HUES64 (cell line): ENCODE measurements at regions not wholly inside any gene's neighbourhood (a gene's known extent, or its start where the extent isn't known, plus 50 kb on each side); places are given as distances from the start of the nearest gene placed in this dataset.

Source experiments
- H3K27ac ChIP-seq: 2 replicates; pipeline ENCODE4 v1.7.0; 2013; ENCODE audit warnings: low read depth, low read length, inconsistent platforms
- H3K27me3 ChIP-seq: 2 replicates; pipeline ENCODE4 v1.6.1; 2013; ENCODE audit warnings: mild to moderate bottlenecking, low read length; ENCODE audit not compliant: insufficient read depth
- H3K36me3 ChIP-seq: 2 replicates; pipeline ENCODE4 v1.6.1; 2013; ENCODE audit warnings: mild to moderate bottlenecking, low read length; ENCODE audit not compliant: insufficient read depth
- H3K4me1 ChIP-seq: 2 replicates; pipeline ENCODE4 v1.6.1; 2013; ENCODE audit warnings: mild to moderate bottlenecking, low read length, moderate library complexity; ENCODE audit not compliant: insufficient read depth
- H3K4me3 ChIP-seq: 2 replicates; pipeline ENCODE4 v1.5.1; 2013; ENCODE audit warnings: mild to moderate bottlenecking, low read length, moderate library complexity
- H3K9ac ChIP-seq: 2 replicates; pipeline ENCODE4 v1.6.1; 2013; ENCODE audit warnings: mild to moderate bottlenecking, low read depth, low read length
- H3K9me3 ChIP-seq: 2 replicates; pipeline ENCODE4 v1.6.1; 2013; ENCODE audit warnings: low read depth, low read length; ENCODE audit not compliant: insufficient read depth
- WGBS: fragments of 150-250, 120-280 bp; methylation state at CpG from one replicate; pipeline ENCODE4 v1.1.7; 2013; ENCODE audit warnings: missing lambda C conversion rate; 5-methylcytosine and 5-hydroxymethylcytosine counted together

DNA sequence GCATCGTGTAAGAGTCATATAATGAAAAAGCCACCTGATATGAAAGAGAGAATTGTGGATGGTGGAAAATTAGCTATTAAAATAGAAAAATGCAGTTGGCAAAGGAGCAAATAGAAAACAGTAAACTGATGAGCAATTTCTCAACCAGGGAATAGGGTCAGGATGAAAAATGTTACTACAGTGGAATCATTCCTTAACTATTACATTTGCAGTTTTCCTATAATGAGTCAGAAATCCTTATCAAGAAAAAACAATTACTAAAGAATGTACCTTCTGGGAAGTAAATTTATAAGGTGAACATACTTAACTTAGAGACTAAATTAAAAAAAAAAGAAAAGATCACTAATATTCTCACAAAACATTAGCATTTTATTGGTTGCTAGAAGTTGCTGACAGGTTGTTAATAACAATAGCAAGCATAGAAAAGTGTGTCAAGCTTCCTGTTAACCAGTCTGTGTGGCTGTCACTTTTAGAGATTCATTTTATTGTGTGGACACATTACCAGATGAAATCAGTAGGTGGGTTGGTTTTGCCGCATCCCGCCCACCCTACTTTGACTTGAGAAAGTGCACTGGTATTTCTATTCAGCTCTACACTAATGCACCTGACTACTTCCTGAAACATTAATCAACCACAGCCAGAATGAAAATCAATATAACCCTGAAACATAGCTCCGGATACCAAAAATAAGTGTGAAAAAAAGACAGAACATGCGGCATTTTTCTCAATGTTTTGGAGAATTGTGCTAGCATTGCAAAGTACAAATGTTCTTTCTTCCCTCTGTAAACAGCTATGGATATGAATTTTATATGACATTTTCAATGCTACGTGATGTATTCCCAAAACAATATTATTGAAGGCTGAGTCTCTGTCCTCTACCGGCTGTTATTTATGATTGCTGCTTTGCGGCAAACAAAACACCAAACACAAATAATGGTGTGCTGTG is 576.7 kb downstream of the SLC16A7 start:
- Histone ChIP-seq H3K9ac (no peak overlapping the region), H3K27me3 (no peaks in the 10 kb centered on the region), H3K4me1 (no peaks in the 10 kb centered on the region), H3K27ac (no peak overlapping the region), H3K4me3 (no peak overlapping the region), H3K9me3 (no peaks in the 10 kb centered on the region), H3K36me3 (no peaks in the 10 kb centered on the region)
- 96% methylated on average over 4 of the region's 8 CpGs for WGBS

DNA sequence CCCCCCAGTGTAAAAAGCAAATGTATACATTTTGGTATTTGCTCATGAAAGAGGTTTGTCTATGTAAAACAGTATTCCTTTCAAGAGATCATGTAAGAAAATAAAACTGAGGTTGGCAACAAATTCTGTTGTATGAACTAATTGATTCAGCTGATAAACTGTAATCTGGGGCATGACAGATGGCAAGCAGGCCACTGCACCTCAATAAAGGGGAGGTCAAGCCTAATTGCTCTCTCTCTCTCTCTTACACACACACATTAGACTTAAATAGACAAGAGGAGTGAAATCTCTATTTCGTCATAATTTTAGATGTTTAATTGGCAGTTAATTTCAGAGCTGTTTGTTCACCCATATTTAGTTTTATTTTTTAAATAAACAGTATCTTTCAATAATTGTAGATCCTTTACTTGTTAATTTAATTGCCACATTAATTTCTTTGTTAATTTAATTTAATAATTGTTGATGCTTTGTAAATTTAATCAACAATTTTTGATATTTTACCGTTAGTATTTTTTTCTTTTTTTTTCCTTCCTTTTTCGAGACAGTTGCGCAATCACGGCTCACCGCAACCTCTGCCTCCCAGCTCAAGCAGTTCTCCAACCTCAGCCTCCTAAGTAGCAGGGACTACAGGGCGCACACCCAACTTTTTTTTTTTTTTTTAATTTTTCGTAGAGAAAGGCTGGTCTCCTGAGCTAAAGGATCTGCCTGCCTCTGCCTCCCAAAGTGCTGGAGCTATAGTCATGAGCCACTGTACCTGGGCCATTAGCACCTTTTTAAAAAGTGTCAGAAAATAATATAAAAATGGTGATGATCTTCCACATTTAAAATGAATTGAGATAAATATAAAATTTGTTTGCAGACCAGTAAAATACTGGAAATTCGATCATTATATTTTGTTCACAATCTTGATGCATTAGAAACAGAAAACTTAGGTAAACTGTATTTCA is 577.7 kb downstream of the SLC16A7 start:
- 92% methylated on average over 7 of the region's 9 CpGs for WGBS
- Histone ChIP-seq H3K27ac (no peak overlapping the region), H3K4me3 (no peak overlapping the region), H3K4me1 (no peaks in the 10 kb centered on the region), H3K9me3 (no peaks in the 10 kb centered on the region), H3K36me3 (no peaks in the 10 kb centered on the region), H3K9ac (no peak overlapping the region), H3K27me3 (no peaks in the 10 kb centered on the region)

DNA sequence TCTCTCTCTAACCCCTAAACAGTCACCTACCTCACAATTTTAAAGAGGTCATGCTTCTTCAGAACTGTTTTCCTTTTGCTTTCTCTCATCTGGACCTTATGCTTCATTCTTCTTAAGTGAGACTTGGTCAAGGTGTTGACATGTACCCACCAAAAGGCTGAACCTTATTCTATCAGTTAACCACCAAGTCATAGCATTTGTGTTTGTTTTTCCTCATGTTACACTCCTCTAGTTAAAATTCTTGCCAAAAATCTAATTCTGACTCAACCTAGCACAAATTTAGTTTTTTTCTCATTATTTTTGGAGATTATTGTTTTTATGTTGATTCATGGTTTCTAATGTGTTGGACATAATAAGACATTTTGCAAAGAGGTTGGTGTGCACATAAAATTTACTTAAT is 578.6 kb downstream of the SLC16A7 start:
- no peak overlapping the region for H3K9ac ChIP-seq
- no peaks in the 10 kb centered on the region for H3K4me1 ChIP-seq
- H3K27ac ChIP-seq = no peak overlapping the region
- no peak overlapping the region for H3K4me3 ChIP-seq
- no peaks in the 10 kb centered on the region for H3K36me3 ChIP-seq
- H3K9me3 ChIP-seq = no peaks in the 10 kb centered on the region
- H3K27me3 ChIP-seq = no peaks in the 10 kb centered on the region

DNA sequence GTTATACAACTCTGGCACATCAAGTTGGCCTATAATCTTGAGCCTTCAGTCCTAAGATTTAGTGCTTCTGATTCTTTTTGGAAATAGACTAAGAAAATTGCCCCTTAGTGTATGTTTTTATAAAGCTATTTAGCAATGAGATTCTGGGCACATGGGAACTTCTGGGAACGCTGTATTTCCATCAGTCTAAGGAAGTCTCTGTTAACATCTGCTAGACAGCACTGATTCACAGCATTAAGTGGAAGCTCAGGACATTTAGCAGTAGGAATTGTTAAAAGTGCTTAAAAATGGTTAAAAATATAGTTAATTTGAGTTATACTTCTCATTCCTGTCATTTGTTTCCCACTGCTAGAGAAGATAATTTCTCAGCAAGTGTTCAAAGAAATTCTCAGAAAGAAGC is 579.1 kb downstream of the SLC16A7 start:
- Histone ChIP-seq H3K4me3 (no peak overlapping the region), H3K9me3 (no peaks in the 10 kb centered on the region), H3K9ac (no peak overlapping the region), H3K36me3 (no peaks in the 10 kb centered on the region), H3K27me3 (no peaks in the 10 kb centered on the region), H3K27ac (no peak overlapping the region), H3K4me1 (no peaks in the 10 kb centered on the region)
- WGBS = 0% methylated on average over 1 of the region's 1 CpG

DNA sequence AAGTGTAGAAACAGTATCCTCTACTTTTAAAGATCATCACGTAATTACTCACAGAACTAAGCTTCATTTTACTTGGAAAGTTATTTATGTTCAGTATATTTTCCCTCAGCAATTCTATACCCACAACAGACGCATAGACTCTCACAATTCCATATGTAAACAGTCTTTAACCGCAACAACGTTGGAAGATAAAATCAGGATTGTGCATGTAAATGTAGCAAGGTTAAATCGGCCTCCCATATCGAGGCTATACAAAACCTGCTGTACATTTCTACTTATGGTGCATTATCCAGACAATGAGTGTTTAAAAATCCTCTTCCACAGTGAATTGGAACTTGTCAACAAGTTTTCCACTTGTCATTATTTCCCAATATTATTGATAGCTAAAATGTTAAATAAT is 581.1 kb downstream of the SLC16A7 start:
- H3K27me3 ChIP-seq = no peaks in the 10 kb centered on the region
- WGBS = 91% methylated on average over 5 of the region's 6 CpGs

DNA sequence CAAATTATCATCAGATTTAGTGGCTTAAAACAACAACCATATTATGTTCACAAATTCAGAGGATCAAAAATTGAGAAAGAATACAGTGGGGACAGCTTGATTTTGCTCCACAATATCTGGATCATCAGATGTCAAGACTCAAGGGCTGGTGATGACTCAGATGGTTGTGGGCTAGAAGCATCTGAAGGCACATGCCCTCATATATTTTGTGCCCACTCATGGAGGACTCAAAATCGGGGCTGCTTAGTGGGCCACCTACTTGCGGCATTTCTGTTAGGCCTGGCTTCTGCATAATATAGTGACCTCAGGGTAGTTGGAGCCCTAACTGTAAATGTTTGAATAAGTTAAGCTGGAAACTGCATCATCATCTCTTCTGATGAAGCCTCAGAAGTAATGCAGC is 584.5 kb downstream of the SLC16A7 start:
- H3K27ac ChIP-seq = no peak overlapping the region
- 99% methylated on average over 2 of the region's 2 CpGs for WGBS
- H3K4me3 ChIP-seq = no peak overlapping the region
- H3K36me3 ChIP-seq = no peaks in the 10 kb centered on the region
- no peak overlapping the region for H3K9ac ChIP-seq
- H3K9me3 ChIP-seq = no peaks in the 10 kb centered on the region
- no peaks in the 10 kb centered on the region for H3K4me1 ChIP-seq
- no peaks in the 10 kb centered on the region for H3K27me3 ChIP-seq

More for the DNA sequence above, 581.1 kb downstream of the SLC16A7 start:
- Histone ChIP-seq H3K9ac (no peak overlapping the region), H3K4me3 (no peak overlapping the region), H3K9me3 (no peaks in the 10 kb centered on the region), H3K36me3 (no peaks in the 10 kb centered on the region), H3K4me1 (no peaks in the 10 kb centered on the region), H3K27ac (no peak overlapping the region)

DNA sequence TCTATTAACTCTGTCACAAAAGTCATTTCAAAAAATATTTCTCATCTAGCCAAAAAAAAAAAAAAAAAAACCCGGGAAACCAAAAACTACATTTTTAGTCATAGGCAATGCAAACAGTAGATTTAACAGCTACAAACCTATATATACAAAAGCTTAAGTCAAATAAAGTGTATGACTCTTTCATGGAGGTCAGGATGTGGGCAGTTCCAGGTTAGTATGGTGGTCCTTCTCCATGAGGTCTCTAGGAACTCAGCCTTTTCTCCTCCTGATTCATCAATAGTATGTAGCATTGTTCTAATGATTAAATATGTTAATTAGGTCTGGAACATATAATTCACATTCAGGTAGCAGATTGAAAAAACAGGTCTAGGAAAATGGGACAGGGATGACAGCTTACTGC is 586.5 kb downstream of the SLC16A7 start:
- H3K27ac ChIP-seq = no peak overlapping the region
- H3K4me1 ChIP-seq = no peaks in the 10 kb centered on the region
- no peaks in the 10 kb centered on the region for H3K9me3 ChIP-seq
- H3K4me3 ChIP-seq = no peak overlapping the region
- no peak overlapping the region for H3K9ac ChIP-seq
- no CpG with 5 or more reads among the region's 1 CpG for WGBS
- no peaks in the 10 kb centered on the region for H3K36me3 ChIP-seq
- H3K27me3 ChIP-seq = no peaks in the 10 kb centered on the region

DNA sequence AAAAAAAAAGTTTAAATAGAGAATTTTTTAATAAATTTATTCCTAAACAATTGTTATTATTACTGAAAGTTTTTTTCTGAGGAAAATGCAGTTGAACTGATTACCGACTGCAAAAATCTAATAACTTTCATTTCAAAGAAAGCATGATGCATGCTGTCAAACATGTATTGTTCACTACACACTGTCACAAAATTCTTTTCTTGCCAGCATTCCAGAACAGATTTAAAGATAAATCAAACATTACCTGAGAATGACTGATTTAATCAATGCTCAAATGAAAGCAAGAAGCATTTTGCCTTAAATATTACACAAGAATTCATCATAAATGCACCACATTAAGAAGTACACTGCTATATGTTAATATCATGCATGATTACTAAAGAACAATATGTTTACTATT is 588.3 kb downstream of the SLC16A7 start:
- H3K36me3 ChIP-seq = no peaks in the 10 kb centered on the region
- no peaks in the 10 kb centered on the region for H3K4me1 ChIP-seq
- H3K9me3 ChIP-seq = no peaks in the 10 kb centered on the region
- 97% methylated on average over 1 of the region's 1 CpG for WGBS
- H3K9ac ChIP-seq = no peak overlapping the region
- no peaks in the 10 kb centered on the region for H3K27me3 ChIP-seq
- H3K4me3 ChIP-seq = no peak overlapping the region
- H3K27ac ChIP-seq = no peak overlapping the region

DNA sequence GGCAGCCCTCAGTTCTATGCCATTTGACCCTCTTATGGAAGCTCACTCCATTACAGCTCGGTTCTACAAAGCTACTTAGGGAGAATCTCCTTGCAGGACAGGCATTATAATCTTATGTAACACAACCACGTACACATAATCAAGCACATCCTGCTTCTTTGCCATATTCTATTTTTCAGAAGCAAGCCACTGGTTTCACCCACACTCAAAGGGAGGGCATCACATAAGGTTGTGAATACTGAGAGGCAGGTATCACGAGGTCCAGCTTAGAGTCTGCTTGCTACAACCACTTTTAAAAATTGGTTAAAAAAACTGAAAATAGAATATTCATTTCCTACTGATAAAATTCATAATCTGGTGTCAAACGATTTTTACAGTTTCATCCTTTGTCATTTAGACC is 589.2 kb downstream of the SLC16A7 start:
- Histone ChIP-seq H3K27ac (no peak overlapping the region), H3K36me3 (no peaks in the 10 kb centered on the region), H3K9ac (no peak overlapping the region), H3K27me3 (no peaks in the 10 kb centered on the region), H3K9me3 (no peaks in the 10 kb centered on the region), H3K4me1 (no peaks in the 10 kb centered on the region), H3K4me3 (no peak overlapping the region)
- 86% methylated on average over 4 of the region's 4 CpGs for WGBS

DNA sequence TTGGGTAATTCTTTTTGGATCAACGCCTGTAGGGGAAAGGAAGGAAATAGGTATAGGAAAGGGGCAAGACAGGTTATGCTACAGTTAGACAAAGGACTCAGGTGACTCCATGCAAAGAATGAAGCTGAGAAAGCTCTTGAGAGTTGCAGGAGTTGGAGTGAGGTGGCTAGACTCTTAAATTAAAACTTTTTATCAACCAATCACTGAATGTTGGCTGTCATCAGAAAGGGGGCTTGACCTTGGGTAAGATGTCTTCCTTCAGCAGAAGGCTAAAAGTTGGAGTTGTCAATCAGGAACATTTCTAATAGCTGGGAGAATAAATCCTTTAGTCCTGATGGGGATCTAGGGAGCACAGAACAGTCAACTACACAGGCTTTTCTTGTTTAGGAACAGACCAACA is 595.4 kb downstream of the SLC16A7 start:
- Histone ChIP-seq H3K9me3 (no peaks in the 10 kb centered on the region), H3K4me1 (no peaks in the 10 kb centered on the region), H3K4me3 (no peak overlapping the region), H3K9ac (no peak overlapping the region), H3K27ac (no peak overlapping the region), H3K36me3 (no peaks in the 10 kb centered on the region), H3K27me3 (no peaks in the 10 kb centered on the region)
- 82% methylated on average over 1 of the region's 1 CpG for WGBS

DNA sequence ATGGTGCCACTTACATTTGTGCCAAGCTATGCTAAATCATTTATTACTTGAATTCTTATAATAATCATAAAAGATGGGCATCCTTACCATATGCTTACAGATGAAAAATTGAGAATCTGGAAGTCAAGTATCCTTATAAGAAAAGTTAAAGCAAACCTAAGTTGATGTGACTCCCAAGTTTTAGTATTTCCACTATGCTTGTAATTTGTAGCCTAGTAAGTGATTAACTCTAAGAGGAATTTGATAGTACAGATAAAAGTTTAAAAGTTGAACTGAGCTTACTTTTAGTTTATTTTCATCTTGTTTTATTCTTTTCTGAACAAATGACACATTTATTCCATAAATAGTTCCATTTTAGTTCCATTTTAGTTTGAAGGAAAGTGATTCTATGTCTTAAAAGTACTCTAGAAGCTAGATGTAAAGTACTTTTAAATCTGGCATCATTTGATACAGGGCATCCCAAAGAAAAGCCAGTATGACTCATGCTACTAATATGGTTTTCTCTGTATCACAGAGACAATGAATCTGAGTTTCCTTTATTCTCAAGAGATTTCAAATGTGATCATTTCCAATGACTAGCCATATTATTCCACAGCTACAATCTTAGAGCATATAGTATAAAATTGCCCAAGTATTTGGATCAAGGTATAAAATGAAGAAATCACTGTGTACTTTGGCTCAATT is 596.0 kb downstream of the SLC16A7 start:
- no peaks in the 10 kb centered on the region for H3K9me3 ChIP-seq
- H3K9ac ChIP-seq = no peak overlapping the region
- H3K27ac ChIP-seq = no peak overlapping the region
- H3K4me1 ChIP-seq = no peaks in the 10 kb centered on the region; the same call in 1 of the 2 replicates
- H3K36me3 ChIP-seq = no peaks in the 10 kb centered on the region
- no peak overlapping the region for H3K4me3 ChIP-seq
- no peaks in the 10 kb centered on the region for H3K27me3 ChIP-seq
